ENCODE measurements at regions not wholly inside any gene's neighbourhood (a gene's known extent, or its start where the extent isn't known, plus 50 kb on each side); places are given as distances from the start of the nearest gene placed in this dataset.

- DNase-seq (ENCODE audit: extremely low read depth, low read depth): no peak
- TF ChIP-seq CTCF (IDR thresholded peaks at IDR 0.05; ENCODE audit: low read depth, low read length): no peak
Measured at GRCh38 chr13:58843071-58843470, 1211.5 kb downstream of the PCDH17 start.

DNA sequence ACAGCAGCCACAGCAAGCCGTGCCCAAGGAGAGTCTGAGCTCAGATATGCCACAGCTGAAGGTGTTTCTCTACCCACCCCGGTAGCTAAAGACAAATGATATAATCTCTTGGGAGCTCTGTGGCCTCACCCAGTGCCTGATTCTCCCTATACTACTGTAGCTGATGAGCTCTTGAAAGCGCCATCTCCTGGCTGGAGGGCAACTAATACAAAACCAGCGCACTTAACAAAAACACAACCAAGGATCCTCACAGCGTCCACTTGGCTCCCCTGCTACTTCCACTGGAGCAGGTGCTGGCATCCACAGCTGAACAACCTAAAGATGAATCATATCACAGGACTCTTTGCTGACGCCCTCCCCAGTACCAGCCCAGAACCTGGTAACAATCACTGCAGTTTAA is 1212.0 kb downstream of the PCDH17 start:
- no peak for TF ChIP-seq CTCF (IDR thresholded peaks at IDR 0.05; ENCODE audit: low read depth, low read length)
- no peak for DNase-seq (ENCODE audit: extremely low read depth, low read depth)

GRCh38 chr13:58850161-58850560 is 1218.6 kb downstream of the PCDH17 start:
- DNase-seq (ENCODE audit: extremely low read depth, low read depth): no peak
- no peak for TF ChIP-seq CTCF (IDR thresholded peaks at IDR 0.05; ENCODE audit: low read depth, low read length)

DNA sequence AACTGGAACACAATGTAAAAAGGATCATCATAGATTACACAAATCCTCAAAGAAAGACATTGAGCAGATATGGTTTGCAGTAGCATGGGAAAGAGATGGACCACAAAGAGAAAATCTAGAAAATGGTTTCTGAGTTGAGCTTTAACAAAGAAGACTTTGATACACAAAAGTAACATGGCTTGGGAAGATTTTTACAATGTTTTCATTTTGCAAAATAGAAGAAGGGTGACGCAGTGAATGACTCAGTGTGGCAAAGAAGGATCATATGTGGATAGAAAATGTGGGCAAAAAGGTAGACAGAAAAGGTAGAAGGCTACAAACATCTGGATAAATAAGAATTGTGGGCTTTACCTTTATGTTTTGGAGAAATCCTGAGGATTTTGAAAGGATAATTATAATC is 1220.5 kb downstream of the PCDH17 start:
- TF ChIP-seq CTCF (IDR thresholded peaks at IDR 0.05; ENCODE audit: low read depth, low read length): no peak
- DNase-seq (ENCODE audit: extremely low read depth, low read depth): no peak

DNA sequence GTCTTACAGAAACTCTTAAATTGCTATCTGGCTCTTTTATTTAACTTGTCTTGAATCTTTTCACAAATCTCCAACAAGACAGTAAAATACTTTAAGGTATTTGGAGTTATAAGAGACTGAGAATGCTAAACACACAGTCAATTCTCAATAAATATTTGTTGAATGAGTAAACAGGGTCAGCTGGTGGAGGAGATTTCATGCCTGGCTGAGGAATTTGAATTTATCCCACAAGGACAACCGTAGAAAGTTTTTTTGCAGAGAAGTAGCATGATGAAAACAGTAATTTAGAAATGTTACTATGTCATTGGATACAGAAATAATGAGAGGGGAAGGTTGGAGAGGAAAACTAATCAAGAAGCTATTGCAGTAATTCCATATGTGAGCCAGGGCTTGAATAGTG is 1223.7 kb downstream of the PCDH17 start:
- no peak for TF ChIP-seq CTCF (IDR thresholded peaks at IDR 0.05; ENCODE audit: low read depth, low read length)
- DNase-seq (ENCODE audit: extremely low read depth, low read depth): no peak

DNA sequence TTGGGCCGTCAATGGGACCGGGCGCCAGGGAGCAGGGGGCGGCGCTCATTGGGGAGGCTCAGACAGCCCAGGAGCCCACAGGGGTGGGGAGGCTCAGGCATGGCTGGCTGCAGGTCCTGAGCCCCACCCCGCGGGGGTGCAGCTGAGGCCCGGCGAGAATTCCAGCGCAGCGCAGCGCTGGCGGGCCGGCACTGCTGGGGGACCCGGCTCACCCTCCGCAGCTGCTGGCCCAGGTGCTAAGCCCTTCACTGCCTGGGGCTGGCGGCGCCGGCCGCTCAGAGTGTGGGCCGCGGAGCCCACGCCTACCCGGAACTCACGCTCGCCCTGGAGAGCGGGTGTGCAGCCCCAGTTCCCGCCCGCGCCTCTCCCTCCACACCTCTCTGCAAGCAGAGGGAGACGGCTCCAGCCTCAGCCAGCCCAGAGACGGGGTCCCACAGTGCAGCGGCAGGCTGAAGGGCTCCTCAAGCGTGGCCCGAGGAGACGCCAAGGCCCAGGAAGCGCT is 1227.4 kb downstream of the PCDH17 start:
- TF ChIP-seq CTCF (IDR thresholded peaks at IDR 0.05; ENCODE audit: low read depth, low read length): no peak

DNA sequence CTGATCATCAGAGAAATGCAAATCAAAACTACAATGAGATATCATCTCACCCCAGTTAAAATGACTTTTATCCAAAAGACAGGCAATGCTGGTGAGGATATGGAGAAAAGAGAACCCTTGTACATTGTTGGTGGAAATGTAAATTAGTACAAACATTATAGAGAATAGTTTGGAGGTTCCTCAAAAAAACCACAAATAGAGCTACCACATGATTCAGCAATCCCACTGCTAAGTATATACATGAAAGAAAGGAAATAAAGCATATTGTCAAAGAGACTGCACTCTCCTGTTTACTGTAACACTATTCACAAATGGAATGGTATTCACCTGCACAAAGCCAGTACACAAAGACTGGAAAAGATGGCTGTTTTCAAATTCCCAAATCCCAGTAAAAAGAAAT is 1233.7 kb downstream of the PCDH17 start:
- DNase-seq (ENCODE audit: extremely low read depth, low read depth): no peak
- TF ChIP-seq CTCF (IDR thresholded peaks at IDR 0.05; ENCODE audit: low read depth, low read length): no peak

More for the DNA sequence above, 1227.4 kb downstream of the PCDH17 start:
- DNase-seq (ENCODE audit: extremely low read depth, low read depth): no peak

Measured in AG09319 (cell line).